K562 (cell line): ENCODE measurements at regions not wholly inside any gene's neighbourhood (a gene's known extent, or its start where the extent isn't known, plus 50 kb on each side); places are given as distances from the start of the nearest gene placed in this dataset.

Source experiments
- CREB1 ChIP-seq, 2 experiments: sonication (generic) in 1 of 2; formaldehyde crosslinking in 1 of 2; IDR thresholded peaks; 2 replicates each; pipeline versions ENCODE4 v1.6.1 to v1.8.0; 2012 to 2022; ENCODE audit warnings: inconsistent platforms in 1 of 2, mild to moderate bottlenecking in 1 of 2, missing genetic modification reagents in 1 of 2, moderate library complexity in 1 of 2
- DIDO1 ChIP-seq: fragments of 450-650 bp; IDR thresholded peaks from 2 replicates; pipeline ENCODE4 v1.6.1; 2016; ENCODE audit warnings: low read depth, missing biosample characterization, missing genetic modification characterization
- GTF2F1 ChIP-seq: IDR thresholded peaks from 2 replicates; pipeline ENCODE4 v1.6.1; 2011; ENCODE audit warnings: low read depth, low read length, improper control_type of control experiment
- NCOA2 ChIP-seq, 2 experiments: fragments of 450-650 bp; IDR thresholded peaks; 2 replicates each; pipeline ENCODE4 v1.6.1; 2018; ENCODE audit warnings: mild to moderate bottlenecking in 2 of 2, moderate library complexity in 1 of 2; ENCODE audit not compliant: partially characterized antibody in 2 of 2
- NCOR1 ChIP-seq: fragments of 450-650 bp; IDR thresholded peaks from 2 replicates; pipeline ENCODE4 v1.6.1; 2016; ENCODE audit warnings: mild to moderate bottlenecking, moderate library complexity
- THRB ChIP-seq: fragments of 450-650 bp; formaldehyde crosslinking; conservative IDR thresholded peaks from 2 replicates; pipeline ENCODE4 v1.4.0; 2022; ENCODE audit warnings: mild to moderate bottlenecking, missing genetic modification characterization
- ZNF165 ChIP-seq: fragments of 250-450 bp; sonication (Bioruptor Pico); IDR thresholded peaks from 2 replicates; pipeline ENCODE4 v1.4.0; 2020; ENCODE audit warnings: borderline replicate concordance
- ZNF280B ChIP-seq: fragments of 250-450 bp; sonication (Bioruptor Pico); IDR thresholded peaks from 2 replicates; pipeline ENCODE4 v1.5.1; 2021; ENCODE audit warnings: mild to moderate bottlenecking
- TF ChIP-seq, protein P1 (sequence below), 2 experiments: fragments of 450-650 bp; formaldehyde crosslinking in 1 of 2; IDR thresholded peaks; 2 replicates each; pipeline versions ENCODE4 v1.4.0 to v1.6.1; 2014 to 2020; ENCODE audit warnings: mild to moderate bottlenecking in 2 of 2, borderline replicate concordance in 1 of 2, low read depth in 1 of 2

GRCh38 chr2:215216806-215217205 lies 78.4 kb upstream of the ABCA12 start (continued):
- TF ChIP-seq ZNF280B (no peak), GTF2F1 (no peak), NCOR1 (no peak), DIDO1 (no peak), CREB1 (IDR thresholded peaks at IDR 0.05) (no peak), CREB1 (CRISPR knock-in tag; IDR thresholded peaks at IDR 0.05) (no peak), THRB (no peak), NCOA2 (IDR thresholded peaks at IDR 0.05; ENCODE audit: partially characterized antibody in 2 of 2) (no peak), ZNF165 (no peak)
- TF ChIP-seq, protein P1, sequence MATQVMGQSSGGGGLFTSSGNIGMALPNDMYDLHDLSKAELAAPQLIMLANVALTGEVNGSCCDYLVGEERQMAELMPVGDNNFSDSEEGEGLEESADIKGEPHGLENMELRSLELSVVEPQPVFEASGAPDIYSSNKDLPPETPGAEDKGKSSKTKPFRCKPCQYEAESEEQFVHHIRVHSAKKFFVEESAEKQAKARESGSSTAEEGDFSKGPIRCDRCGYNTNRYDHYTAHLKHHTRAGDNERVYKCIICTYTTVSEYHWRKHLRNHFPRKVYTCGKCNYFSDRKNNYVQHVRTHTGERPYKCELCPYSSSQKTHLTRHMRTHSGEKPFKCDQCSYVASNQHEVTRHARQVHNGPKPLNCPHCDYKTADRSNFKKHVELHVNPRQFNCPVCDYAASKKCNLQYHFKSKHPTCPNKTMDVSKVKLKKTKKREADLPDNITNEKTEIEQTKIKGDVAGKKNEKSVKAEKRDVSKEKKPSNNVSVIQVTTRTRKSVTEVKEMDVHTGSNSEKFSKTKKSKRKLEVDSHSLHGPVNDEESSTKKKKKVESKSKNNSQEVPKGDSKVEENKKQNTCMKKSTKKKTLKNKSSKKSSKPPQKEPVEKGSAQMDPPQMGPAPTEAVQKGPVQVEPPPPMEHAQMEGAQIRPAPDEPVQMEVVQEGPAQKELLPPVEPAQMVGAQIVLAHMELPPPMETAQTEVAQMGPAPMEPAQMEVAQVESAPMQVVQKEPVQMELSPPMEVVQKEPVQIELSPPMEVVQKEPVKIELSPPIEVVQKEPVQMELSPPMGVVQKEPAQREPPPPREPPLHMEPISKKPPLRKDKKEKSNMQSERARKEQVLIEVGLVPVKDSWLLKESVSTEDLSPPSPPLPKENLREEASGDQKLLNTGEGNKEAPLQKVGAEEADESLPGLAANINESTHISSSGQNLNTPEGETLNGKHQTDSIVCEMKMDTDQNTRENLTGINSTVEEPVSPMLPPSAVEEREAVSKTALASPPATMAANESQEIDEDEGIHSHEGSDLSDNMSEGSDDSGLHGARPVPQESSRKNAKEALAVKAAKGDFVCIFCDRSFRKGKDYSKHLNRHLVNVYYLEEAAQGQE (IDR thresholded peaks at IDR 0.05; ENCODE audit: borderline replicate concordance), result no peak
- TF ChIP-seq, protein P1 (CRISPR knock-in tag; IDR thresholded peaks at IDR 0.05; ENCODE audit: low read depth), result no peak
